Activated CD4-positive, alpha-beta T cell treated with anti-CD3 and anti-CD28 coated beads, Interleukin-10, Interleukin-2, amounts not matched to agents 100 ng/mL and 50 ng/mL, durations not matched to agents 16 hours and 8 hours (primary cell): ENCODE measurements at regions not wholly inside any gene's neighbourhood (a gene's known extent, or its start where the extent isn't known, plus 50 kb on each side); places are given as distances from the start of the nearest gene placed in this dataset.

ENCODE experiments used
- DNase-seq: peaks from one replicate; pipeline ENCODE4 v3.0.0-alpha.2; 2020

DNA sequence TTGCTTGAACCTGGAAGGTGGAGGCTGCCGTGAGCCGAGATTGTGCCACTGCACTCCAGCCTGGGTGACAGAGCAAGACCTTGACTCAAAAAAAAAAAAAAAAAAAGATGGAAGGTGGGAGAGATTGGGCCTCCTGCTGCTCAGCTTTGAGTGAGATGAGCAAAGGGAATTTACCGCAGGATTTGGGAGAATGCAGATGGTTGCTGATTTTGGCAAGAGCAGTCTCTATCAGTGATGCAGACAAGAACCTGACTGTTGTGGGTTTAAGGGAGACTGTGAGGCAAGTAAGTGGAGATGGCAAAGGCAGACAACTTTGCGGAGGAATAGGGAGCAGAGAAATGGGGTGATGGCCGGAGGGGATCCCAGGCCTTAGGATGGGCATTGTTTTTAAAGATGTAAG lies 1140.8 kb upstream of the AUTS2 start:
- no peak for DNase-seq

DNA sequence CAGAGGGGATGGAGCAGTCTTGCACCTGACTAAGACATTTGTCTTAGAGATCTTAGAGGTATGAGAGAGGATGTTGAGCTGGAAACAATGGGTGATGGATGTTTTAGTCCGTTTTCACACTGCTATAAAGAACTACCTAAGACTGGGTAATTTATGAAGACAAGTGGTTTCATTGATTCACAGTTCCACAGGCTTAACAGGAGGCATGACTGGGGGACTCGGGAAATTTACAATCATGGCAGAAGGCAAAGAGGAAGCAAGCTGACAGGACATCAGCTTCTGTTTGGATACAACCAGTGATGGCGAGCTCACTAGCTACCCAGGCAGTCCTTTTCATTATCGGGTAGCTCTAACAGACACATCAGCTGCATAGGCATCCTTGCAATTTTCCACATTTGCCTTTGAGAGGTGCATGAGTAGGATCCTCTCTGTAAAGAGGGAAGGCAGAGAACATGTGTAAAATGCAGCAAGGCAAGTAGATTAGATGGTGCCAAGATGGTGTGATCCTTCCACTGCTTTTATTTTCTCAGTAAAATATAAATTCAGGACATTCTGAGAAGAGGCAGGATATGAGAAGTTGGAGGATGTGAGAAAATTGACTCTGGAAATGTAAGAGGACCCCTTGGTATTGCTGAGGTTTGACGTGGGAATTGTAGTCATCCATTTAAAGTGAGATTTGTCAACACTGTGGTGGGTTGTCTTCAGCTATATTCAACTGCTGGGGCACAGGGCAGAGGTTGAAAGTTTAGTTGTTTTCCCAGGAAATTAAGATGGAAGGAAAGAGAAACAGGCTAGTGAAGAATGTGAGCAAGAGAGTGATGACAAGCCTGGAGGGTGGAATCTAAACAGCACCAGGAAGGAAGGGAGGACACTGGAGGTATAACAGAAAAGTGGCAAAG lies 1140.0 kb upstream of the AUTS2 start:
- DNase-seq: no peak

DNA sequence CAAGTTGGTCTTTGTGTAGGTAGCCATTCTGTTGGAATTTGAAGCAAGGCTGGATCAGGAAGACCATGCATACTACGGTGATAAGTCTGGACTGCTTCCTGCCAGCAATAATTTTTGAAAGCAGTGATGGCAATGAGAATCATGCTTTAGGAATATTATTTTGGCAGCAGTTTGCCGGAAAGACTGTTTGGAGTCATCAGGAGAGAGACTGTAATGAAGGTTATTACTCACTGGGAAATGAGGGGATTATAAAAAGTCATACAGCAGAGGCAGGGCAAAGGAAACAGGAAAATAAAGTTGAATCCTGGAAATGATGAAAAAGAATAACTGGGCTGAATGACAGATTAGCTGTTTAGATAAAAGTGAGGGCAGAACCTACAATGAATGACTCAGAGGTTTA lies 1136.8 kb upstream of the AUTS2 start:
- DNase-seq: no peak

DNA sequence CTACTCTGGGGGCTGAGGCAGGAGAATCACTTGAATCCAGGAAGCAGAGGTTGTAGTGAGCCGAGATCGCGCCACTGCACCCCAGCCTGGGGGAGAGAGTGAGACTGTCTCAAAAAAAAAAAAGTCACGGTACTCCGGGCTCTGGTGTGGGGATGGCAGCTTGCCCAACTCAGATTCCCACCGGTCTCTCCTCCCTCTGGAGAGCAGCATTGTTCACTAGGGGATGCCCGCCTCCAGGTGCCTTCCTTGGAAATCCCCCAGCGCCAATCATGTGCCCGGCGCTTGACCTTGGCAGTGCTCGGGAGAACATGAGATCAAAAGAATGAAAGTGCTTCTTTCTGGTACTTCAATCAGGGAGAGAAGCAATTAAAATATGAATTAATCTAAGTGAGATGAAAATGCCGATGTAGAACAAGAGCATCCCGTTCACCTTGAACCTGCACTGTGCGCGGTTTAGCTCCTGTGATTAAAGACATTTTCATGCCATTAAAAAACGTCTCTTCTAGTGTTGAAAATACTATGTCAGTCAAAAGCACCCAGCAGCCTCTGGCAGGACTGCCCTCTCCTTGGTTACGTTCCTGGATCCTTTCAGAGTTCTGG lies 1127.3 kb upstream of the AUTS2 start:
- DNase-seq: no peak

DNA sequence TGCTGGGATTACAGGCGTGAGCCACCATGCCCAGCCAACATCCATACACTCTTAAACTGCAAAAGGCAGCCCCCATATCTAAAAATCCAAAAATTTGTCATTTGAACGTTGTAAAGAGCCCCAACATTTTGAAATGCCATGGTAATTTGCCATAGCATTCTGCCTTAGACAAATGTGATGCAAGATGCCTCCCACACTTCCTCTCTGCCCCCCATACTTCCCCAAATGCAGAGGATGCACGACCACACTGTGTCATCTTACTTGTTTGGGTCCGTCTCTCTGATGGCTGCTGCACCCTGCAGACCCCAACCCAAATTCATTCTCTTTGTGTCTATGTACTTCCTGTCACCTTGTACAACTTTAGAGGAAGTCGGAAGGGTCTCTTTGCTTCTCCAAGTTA lies 1125.6 kb upstream of the AUTS2 start:
- no peak for DNase-seq

DNA sequence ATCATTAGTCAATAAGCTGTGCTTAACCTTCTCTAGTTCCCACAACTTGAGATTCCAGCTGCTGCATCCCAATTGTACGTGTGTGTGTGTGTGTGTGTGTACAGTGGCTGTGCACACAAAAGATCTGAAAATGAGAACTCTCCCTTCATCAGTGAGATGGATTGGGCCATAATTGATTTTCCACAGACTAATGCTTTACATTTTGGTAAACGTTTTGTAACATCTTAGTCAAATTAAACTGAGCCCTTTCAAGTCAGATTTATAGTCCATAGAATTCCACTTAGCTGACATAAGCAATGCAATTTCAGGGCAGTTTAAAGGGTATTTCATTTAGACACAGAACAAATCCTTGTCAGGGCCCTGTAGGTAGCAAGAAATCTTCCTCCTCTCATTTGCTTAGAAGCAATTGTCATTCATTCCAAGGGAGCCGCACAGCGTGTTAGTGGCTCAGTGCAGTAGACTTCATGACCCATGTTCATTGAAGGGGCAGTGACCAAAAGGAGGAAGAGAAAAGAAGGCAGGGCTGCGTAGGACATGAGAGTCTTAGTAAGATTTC lies 1123.5 kb upstream of the AUTS2 start:
- no peak for DNase-seq

DNA sequence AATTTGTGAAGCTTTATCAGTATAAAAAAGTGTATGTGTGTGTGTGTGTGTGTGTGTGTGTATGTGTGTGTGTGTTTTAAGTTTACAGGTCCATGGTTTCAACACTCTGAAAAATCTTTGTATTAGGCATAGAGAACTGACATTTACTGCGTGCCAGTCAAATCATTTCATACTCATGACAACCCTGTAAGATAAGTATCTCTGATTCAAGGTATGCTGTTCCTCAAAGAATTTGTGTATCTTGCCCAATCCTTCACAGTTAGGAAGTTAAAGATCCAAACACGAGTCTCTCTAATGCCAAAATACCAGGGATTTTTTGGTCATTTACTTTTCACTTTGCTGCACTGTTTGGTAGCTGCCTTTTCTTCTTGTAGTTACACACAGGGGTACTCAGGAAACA lies 1121.3 kb upstream of the AUTS2 start:
- no peak for DNase-seq

DNA sequence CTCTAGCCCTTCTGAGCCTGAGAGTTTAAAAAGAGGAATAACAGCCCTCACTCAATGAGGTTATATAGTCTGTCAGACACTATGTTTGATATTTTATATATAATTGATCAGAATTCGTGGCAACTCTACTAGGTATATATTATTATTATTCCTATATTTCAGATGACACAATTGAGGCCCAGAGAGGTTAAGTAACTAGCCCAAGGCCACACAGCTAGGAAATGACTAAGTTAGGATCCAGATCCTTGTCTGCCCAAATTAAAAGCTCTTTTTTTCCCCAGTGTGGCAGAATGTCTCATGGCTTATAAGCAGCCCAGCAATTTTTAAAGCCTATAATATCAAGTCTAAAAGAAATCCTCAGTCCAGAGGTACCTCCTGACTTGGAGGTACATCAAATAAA lies 1119.9 kb upstream of the AUTS2 start:
- no peak for DNase-seq

DNA sequence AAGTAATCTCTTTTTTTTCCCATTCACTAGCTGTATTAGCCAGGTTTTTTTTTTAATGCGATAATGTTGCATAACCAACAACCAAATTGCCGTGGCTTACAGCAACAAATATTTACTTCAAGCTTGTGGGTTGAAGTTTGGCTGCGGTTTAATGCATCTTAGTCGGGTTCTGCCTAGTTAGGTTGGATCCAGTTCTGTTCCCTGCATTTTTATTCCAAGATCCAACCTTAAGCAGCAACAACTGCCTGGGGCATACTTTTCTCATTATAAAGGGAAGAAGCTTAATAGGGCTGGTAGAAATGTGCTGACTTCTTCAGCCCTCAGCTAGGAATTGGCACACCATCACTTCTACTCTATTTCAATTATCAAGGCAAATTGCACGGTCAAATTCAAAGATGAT lies 1115.5 kb upstream of the AUTS2 start:
- no peak for DNase-seq

DNA sequence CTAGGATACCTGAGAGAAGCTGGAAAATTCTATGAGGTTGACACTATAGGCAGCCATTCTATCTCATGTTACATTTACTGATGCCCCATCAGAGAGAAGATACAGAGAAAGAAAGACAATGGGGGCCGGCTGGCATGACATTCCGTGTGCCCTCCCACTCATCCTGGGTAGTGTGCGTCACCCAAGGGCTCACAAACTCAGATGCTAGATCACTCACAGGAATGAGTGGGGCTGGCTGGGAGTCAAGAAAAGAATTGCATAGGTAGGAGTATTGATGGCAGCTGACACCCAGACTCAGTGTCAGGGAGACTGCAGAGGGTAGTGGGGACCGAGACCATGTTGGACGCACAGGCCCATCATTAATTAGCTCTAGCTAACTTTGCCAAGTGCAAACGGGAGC lies 1113.5 kb upstream of the AUTS2 start:
- DNase-seq: no peak

DNA sequence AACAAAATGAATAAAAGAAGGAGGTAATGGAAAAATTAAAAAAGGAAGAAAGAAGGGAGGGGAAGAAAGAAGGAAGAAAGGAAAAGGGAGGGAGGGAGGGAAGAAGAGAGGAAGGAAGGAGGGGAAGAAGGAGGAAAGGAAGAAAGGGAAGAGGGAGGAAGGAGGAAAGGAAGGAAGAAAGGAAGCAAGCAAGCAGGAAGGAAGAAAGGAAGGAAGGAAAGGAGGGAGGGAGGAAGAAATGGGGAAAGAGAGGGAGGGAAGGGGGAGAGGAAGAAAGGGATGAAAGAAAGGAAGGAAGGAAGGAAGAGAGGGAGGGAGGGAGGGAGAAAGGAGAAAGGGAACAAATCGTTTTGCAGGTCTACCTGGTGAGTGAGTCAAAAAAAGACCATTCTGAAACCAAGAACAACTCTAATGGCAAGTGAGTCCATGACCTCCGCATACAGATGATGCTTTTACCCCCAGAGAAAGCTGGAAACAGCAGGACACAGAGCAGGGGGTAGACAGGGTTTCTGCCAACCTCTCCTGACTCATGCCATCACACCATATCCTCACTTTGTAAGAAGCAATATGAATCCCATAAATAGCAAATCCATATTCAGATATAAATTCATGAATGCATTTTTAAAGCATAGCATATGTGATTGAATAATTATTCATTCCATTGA lies 1112.9 kb upstream of the AUTS2 start:
- DNase-seq: no peak

DNA sequence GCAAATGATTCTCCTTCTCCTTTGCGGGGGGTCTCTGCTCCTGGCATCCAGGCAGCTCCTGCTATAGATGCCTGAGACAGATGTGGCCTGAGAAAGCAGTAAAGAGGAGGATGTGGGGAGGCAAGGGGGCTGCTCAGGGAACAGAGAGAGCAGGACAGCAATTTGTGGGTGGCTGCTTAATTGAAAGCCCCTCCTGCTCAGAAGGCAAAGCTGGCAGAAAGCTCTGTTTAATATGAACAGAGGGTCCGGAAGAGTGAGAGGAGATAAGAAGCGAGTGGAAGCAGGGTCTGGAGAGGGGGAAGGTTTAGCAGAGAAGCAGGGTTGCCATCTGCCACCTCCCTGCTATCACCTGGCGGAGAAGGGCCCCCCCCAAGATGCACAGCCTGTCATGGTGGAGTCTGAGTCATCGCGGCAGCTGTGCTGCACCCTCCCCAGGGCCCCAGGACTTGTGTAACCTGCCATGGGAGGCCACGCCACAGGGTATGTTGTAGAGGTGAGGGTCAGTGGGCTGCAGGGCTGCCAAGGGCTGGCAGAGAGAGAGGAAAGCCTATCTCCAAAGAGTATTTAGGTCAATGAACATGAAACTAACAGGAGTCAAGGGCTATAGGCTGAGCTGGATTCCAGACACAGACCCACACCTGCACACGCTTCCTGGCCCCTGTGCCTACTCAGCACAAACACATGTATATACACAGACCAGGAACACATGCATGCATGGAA lies 1109.8 kb upstream of the AUTS2 start:
- DNase-seq: no peak

DNA sequence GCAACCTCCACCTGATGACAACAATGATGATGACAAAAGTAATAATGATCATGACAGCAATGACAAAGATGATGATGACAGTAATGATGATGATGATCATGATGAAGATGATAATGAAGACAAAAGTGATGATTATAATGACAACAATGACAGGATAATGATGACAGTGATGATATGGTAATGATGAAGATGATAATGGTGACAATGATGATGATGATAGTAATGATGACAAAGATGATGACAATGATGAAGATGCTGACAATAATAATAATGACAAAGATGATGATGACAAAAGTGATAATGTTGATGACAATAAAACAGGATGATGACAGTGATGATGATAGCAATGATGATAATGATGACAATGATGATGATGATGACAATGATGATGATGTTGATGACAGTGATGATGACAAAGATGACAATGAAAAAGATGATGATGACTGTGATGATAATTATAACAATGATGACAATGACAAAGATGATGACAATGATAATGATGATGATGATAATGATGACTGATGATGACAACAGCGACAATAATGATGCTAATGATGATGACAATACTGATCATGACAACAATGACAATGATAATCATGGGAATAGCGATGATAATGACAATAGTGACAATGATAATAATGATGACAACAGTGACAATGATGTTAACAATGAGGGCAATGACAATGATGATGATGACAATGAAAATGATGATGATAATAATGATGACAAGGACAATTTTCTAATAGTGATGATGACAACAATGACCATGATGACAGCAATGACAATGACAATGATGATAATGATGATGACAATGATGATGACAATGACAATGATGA lies 1106.5 kb upstream of the AUTS2 start:
- no peak for DNase-seq

DNA sequence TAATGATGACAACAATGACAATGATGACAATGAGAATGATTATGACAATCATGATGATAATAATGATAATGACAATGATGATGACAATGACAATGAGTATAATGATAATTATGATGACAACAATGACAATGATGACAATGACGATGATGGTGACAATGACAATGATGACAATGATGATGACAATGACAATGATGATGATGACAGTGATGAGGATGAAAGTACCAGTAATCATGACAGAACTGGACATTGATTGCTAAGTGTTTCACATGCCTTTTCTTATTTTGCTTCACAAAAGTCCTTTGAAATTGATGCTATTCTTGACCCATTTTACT lies 1106.0 kb upstream of the AUTS2 start:
- DNase-seq: no peak

DNA sequence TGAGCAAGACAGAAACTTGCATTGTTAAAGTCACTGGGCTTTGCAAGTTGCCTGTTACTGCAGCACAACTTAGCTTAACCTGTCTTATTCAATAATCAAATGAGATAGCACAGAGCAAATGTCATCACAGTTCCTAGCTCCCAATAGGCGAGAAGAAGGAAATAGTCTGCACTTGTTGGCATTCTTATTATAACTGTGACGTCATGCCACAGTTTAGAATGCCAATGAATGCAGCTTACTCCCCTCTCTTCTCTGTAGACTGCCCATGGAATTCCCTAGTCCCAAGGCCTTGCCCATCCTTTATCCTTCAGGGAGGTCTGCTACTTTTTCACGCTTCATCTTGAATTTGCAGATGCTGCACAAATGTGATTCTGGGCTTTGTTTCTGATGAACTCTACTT lies 1094.9 kb upstream of the AUTS2 start:
- no peak for DNase-seq

DNA sequence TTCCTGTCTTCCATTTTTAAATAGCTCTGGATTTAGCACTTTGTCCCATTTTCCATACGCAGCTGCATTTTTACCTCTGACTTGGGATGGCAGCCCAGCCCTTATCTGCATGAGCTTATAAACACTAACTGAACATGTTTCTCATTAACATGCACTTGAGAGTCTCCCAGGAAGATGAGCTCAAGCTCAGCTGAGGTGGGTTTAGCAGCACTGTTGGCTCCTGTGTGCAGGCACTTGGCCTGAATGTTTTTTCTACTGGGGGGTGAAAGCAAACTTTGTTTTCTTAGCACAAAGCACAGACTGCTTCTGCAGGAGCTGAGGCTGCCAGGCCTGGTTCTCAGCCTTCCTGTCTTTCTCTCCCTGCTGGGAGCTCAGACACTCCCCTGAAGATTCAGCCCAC lies 1093.6 kb upstream of the AUTS2 start:
- DNase-seq: no peak

DNA sequence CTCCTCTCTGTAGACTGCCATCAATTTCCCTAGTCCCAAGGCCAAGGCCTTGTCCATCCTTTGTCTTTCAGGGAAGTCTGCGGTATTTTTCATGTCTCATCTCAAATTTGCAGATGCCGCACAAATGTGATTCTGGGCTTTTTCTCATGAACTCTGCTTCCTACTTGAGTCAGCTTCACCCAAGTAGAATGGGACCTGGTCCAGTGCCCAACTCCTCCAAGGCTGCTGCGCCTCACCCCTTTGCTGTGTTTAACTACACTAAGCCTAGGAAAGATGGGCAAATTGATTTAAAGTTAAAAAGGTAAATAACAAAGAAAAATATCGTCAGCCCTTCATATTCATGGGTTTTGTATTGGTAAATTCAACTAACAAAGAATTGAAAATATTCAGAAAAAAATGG lies 1092.6 kb upstream of the AUTS2 start:
- DNase-seq: no peak

DNA sequence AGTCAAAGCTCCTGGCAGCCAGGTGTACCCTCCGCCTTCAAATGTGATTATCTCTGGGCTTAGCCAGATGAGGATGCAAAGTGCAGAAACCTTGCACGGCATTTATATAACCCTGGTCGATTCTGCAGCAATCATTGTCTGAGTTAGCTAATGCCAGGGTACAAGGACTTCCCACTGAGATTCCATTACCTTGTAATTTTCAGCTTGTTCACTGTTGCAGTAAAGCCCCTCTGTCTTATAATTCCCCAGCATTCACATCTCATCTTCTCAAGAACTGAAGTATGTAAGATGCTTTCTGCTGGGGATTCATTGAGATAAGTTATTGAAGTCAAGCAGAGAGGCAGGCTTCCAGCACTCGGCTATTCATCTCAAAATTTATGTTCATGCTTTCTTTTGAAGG lies 1090.6 kb upstream of the AUTS2 start:
- no peak for DNase-seq

DNA sequence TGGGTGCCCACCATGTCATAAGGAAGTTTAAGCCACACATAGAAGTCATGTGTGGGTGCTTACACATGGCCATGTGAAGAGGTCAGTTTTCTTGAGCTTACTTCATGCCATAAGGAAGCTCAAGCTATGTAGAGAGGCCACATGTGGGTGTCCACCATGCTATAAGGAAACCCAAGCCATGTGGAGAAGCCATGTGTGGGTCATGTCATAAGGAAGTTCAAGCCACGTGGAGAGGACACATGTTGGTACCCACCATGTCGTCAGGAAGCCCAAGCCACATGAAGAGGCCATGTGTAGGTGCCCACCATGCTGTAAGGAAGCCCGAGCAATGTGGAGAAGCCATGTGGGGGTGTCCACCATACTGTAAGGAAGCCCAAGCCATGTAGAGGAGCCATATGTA lies 1089.2 kb upstream of the AUTS2 start:
- no peak for DNase-seq

DNA sequence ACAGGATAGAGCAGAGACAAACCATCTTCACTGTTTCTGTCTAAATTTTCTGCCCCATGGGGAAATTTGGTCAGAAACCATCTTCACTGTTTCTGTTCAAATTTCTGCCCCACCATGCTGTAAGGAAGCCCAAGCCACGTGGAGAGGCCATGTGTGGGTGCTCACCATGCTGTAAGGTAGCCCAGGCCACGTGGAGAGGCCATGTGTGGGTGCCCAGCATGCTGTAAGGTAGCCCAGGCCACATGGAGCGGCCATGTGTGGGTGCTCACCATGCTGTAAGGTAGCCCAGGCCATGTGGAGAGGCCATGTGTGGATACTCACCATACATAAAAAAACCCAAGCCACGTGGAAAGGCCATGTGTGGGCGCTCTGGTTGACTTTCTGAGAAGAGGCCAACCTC lies 1088.7 kb upstream of the AUTS2 start:
- DNase-seq: no peak

DNA sequence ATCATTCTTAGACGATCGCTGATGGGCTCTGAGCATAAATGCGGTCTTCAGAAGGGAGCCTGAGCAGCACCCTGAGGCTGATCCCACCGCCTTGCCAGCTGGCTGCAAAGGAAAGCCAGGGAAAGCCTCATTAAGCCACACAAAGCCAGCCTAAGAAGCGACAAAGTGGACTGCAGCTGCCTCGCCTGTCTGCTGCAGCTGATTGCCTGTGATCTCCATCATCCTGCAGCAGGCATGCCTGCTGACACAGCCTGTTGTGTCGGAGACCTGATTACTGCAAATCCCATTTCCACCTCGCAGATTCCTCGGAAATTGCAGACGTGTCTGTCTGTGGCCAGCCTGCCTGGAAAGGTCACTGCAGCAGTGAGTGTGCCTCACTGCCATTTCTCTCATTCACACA lies 1087.0 kb upstream of the AUTS2 start:
- DNase-seq: no peak

DNA sequence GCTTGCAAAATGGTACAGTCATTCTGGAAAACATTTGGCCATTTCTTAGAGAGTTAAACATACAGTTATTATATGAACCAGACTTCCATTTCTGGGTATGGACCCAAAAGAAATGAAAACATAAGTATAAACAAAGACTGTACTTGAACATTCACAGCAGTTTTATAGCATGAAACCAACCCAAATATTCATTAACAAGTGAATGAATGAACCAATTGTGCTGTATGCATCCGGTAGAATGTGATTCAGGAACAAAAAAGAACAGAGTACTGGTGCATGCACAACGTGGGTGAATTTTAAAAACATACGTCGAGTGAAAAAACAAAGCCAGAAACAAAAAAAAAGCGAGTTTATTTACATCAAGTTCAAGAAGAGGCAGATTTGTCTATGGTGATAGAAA lies 1085.8 kb upstream of the AUTS2 start:
- DNase-seq: no peak

DNA sequence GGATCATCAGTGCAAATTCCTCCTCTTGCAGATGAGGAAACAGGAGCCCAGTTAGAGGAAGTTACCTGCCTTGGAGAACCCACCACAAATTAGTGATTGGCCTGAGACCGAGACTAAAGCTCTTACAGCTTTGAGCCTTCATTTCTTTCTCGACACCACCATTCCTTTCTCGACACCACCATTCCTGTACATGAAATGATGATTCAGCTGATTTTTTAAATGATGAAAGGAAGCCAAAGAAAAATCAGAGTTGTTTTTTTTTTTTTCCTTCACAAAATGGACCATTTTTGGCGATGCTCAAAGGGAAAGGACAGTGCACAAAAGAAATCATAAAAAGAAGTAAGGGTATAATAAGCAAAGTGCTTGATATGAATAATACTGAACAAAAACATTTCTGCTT lies 1080.2 kb upstream of the AUTS2 start:
- no peak for DNase-seq
